IMR-90 (cell line): ENCODE measurements at regions not wholly inside any gene's neighbourhood (a gene's known extent, or its start where the extent isn't known, plus 50 kb on each side); places are given as distances from the start of the nearest gene placed in this dataset.
A peak's percentile ranks its signal among the peaks of the same experiment; 100 is the strongest.

Source experiments
- ATAC-seq: fragments of 200-7000 bp; cut with Tn5 transposase; 2 replicates; pipeline ENCODE4 v1.9.1; 2020; ENCODE audit warnings: low read depth, mild to moderate bottlenecking, moderate library complexity
- BruUV-seq: library from RNA; stranded (reverse); fragments of 400-500 nt; replicated peaks from 2 replicates; lab custom pipeline; 2021; lab: Mats Ljungman, UMichigan
- CTCF ChIA-PET: fragments of 300-600 bp; formaldehyde crosslinking; extraction: SDS; loops from one replicate; lab custom pipeline; 2021; ENCODE audit warnings: antibody characterized with exemption; lab: Yijun Ruan, JAX
- POLR2A ChIA-PET: fragments of 300-600 bp; sonication (Branson Sonifier 250); formaldehyde crosslinking; loops from one replicate; lab custom pipeline; 2022; ENCODE audit warnings: antibody characterized with exemption; ENCODE audit not compliant: unreplicated experiment; lab: Charles Lee
- DNase-seq: peaks from one replicate; pipeline ENCODE4 v3.0.0; 2013
- H2AFZ ChIP-seq: replicated peaks from 2 replicates; pipeline ENCODE3; 2013; ENCODE audit warnings: low read length, mild to moderate bottlenecking; ENCODE audit not compliant: poor library complexity
- H2AK5ac ChIP-seq: 2 replicates; pipeline ENCODE4 v1.6.1; 2013; ENCODE audit warnings: low read depth, low read length, inconsistent platforms
- H2AK9ac ChIP-seq: replicated peaks from 2 replicates; pipeline ENCODE3; 2013; ENCODE audit warnings: mild to moderate bottlenecking, low read depth, low read length, moderate library complexity; ENCODE audit not compliant: poor library complexity
- H2BK120ac ChIP-seq: 2 replicates; pipeline ENCODE4 v1.6.1; 2013; ENCODE audit warnings: low read depth, low read length, inconsistent platforms
- H2BK15ac ChIP-seq: 3 replicates; pipeline ENCODE4 v1.6.1; 2013; ENCODE audit warnings: low read depth, low read length, inconsistent platforms
- H2BK20ac ChIP-seq: 2 replicates; pipeline ENCODE4 v1.6.1; 2013; ENCODE audit warnings: low read depth, mild to moderate bottlenecking, inconsistent platforms, low read length, moderate library complexity
- H2BK5ac ChIP-seq: 2 replicates; pipeline ENCODE4 v1.6.1; 2013; ENCODE audit warnings: mild to moderate bottlenecking, low read depth, low read length, inconsistent platforms; ENCODE audit not compliant: poor library complexity, severe bottlenecking
- H3K14ac ChIP-seq: replicated peaks from 2 replicates; pipeline ENCODE4 v1.6.1; 2013; ENCODE audit warnings: low read depth, low read length, inconsistent platforms
- H3K18ac ChIP-seq: 2 replicates; pipeline ENCODE4 v1.6.1; 2013; ENCODE audit warnings: low read depth, low read length, control low read depth
- H3K23ac ChIP-seq: 2 replicates; pipeline ENCODE4 v1.6.1; 2013; ENCODE audit warnings: low read depth, low read length, inconsistent platforms
- H3K27ac ChIP-seq: 2 replicates; pipeline ENCODE4 v1.5.1; 2013; ENCODE audit warnings: mild to moderate bottlenecking, control low read depth, low read length; ENCODE audit not compliant: insufficient read depth
- H3K27me3 ChIP-seq: 2 replicates; pipeline ENCODE4 v1.6.1; 2013; ENCODE audit warnings: low read length; ENCODE audit not compliant: control insufficient read depth, insufficient read depth
- H3K36me3 ChIP-seq: 2 replicates; pipeline ENCODE4 v1.6.1; 2013; ENCODE audit warnings: low read length, mixed read lengths; ENCODE audit not compliant: control insufficient read depth, insufficient read depth
- H3K4ac ChIP-seq: 2 replicates; pipeline ENCODE4 v1.6.1; 2013; ENCODE audit warnings: low read depth, low read length, inconsistent platforms
- H3K4me1 ChIP-seq: 2 replicates; pipeline ENCODE4 v1.6.1; 2013; ENCODE audit warnings: low read length, mixed read lengths; ENCODE audit not compliant: control insufficient read depth, insufficient read depth
- H3K4me2 ChIP-seq: 2 replicates; pipeline ENCODE4 v1.6.1; 2013; ENCODE audit warnings: low read depth, mild to moderate bottlenecking, control low read depth, low read length, moderate library complexity
- H3K4me3 ChIP-seq: 2 replicates; pipeline ENCODE4 v1.5.1; 2013; ENCODE audit warnings: low read depth, mild to moderate bottlenecking, control low read depth, low read length, moderate library complexity; ENCODE audit not compliant: insufficient read depth
- H3K56ac ChIP-seq: 2 replicates; pipeline ENCODE4 v1.6.1; 2013; ENCODE audit warnings: low read length, inconsistent platforms; ENCODE audit not compliant: insufficient read depth; ENCODE audit errors: extremely low read depth
- H3K79me1 ChIP-seq, 2 experiments: 2 replicates each; pipeline ENCODE4 v1.6.1; 2013; ENCODE audit warnings: low read length in 2 of 2, inconsistent platforms in 1 of 2, low read depth in 1 of 2
- H3K9ac ChIP-seq: 2 replicates; pipeline ENCODE4 v1.6.1; 2013; ENCODE audit warnings: low read depth, low read length, control low read depth
- H3K9me1 ChIP-seq: 2 replicates; pipeline ENCODE4 v1.6.1; 2013; ENCODE audit warnings: low read length, inconsistent platforms; ENCODE audit not compliant: insufficient read depth
- H3K9me3 ChIP-seq: 2 replicates; pipeline ENCODE4 v1.6.1; 2013; ENCODE audit warnings: low read length; ENCODE audit not compliant: control insufficient read depth, insufficient read depth
- H4K20me1 ChIP-seq: 2 replicates; pipeline ENCODE4 v1.6.1; 2013; ENCODE audit warnings: low read length, inconsistent platforms; ENCODE audit not compliant: insufficient read depth
- H4K5ac ChIP-seq: 2 replicates; pipeline ENCODE4 v1.6.1; 2013; ENCODE audit warnings: mild to moderate bottlenecking, low read depth, low read length, control low read depth
- H4K8ac ChIP-seq, 2 experiments: 2 replicates each; pipeline ENCODE4 v1.6.1; 2013; ENCODE audit warnings: low read depth in 2 of 2, low read length in 2 of 2, control low read depth in 1 of 2, inconsistent platforms in 1 of 2
- H4K91ac ChIP-seq: 2 replicates; pipeline ENCODE4 v1.6.1; 2013; ENCODE audit warnings: low read depth, low read length, inconsistent platforms; ENCODE audit not compliant: insufficient read depth
- BHLHE40 ChIP-seq: fragments of 150-350 bp; IDR thresholded peaks from 2 replicates; pipeline ENCODE4 v1.6.1; 2016; ENCODE audit warnings: mild to moderate bottlenecking, low read depth, low read length
- CHD1 ChIP-seq: IDR thresholded peaks from 2 replicates; pipeline ENCODE4 v1.6.1; 2012; ENCODE audit warnings: low read depth, low read length, improper control_type of control experiment
- MAFK ChIP-seq: IDR thresholded peaks from 2 replicates; pipeline ENCODE4 v1.6.1; 2012; ENCODE audit warnings: low read depth, low read length, improper control_type of control experiment
- MAZ ChIP-seq: IDR thresholded peaks from 2 replicates; pipeline ENCODE4 v1.6.1; 2012; ENCODE audit warnings: low read depth, mild to moderate bottlenecking, low read length, improper control_type of control experiment, moderate library complexity, borderline replicate concordance
- MXI1 ChIP-seq: IDR thresholded peaks from 2 replicates; pipeline ENCODE4 v1.6.1; 2012; ENCODE audit warnings: low read depth, mild to moderate bottlenecking, low read length, moderate library complexity, borderline replicate concordance
- NFE2L2 ChIP-seq: fragments of 150-350 bp; IDR thresholded peaks from 2 replicates; pipeline ENCODE4 v1.6.1; 2016; ENCODE audit warnings: low read depth, mild to moderate bottlenecking, low read length
- POLR2A ChIP-seq: IDR thresholded peaks from 2 replicates; pipeline ENCODE4 v1.6.1; 2012; ENCODE audit warnings: mild to moderate bottlenecking, low read depth, low read length
- RAD21 ChIP-seq: IDR thresholded peaks from 2 replicates; pipeline ENCODE4 v1.6.1; 2012; ENCODE audit warnings: low read length, improper control_type of control experiment
- RCOR1 ChIP-seq: IDR thresholded peaks from 2 replicates; pipeline ENCODE4 v1.6.1; 2012; ENCODE audit warnings: mild to moderate bottlenecking, low read length, improper control_type of control experiment; ENCODE audit not compliant: insufficient replicate concordance
- SMC3 ChIP-seq: fragments of 150-350 bp; IDR thresholded peaks from 2 replicates; pipeline ENCODE4 v1.6.1; 2016; ENCODE audit warnings: low read depth, mild to moderate bottlenecking, antibody characterized with exemption, low read length, moderate library complexity
- WGBS, 2 experiments: methylation state at CpG; one replicate each; pipeline versions ENCODE4 v1.1.5 to v1.1.7; 2013; ENCODE audit warnings: missing lambda C conversion rate in 2 of 2; ENCODE audit not compliant: insufficient read length in 1 of 2; ENCODE audit errors: extremely low coverage in 2 of 2; 5-methylcytosine and 5-hydroxymethylcytosine counted together
- dilution Hi-C: fragments of 300-500 bp; cut with HindIII; formaldehyde crosslinking; loops from one replicate; pipeline ENCODE4 v1.14.3; 2018; ENCODE audit warnings: low sequenced_read_pairs; ENCODE audit not compliant: unreplicated experiment
- in situ Hi-C: fragments of 300-500 bp; cut with MboI; formaldehyde crosslinking; loops from 3 replicates; pipeline ENCODE4 v1.14.3; 2019; ENCODE audit warnings: low sequenced_read_pairs, inconsistent platforms, mixed read lengths
- intact Hi-C: fragments of 100-400 bp; cut with micrococcal nuclease; formaldehyde crosslinking; loops from 2 replicates; pipeline ENCODE4 v1.10.0; 2022
- TF ChIP-seq, protein P1 (sequence below): fragments of 150-350 bp; IDR thresholded peaks from 2 replicates; pipeline ENCODE4 v1.6.1; 2017; ENCODE audit warnings: mild to moderate bottlenecking, antibody characterized with exemption, low read length, low read depth
- TF ChIP-seq, protein P2 (sequence below): conservative IDR thresholded peaks from 2 replicates; pipeline ENCODE4 v1.5.1; 2012; ENCODE audit warnings: mild to moderate bottlenecking, low read depth, low read length, improper control_type of control experiment
- TF ChIP-seq, protein P3 (sequence below): fragments of 150-350 bp; IDR thresholded peaks from 2 replicates; pipeline ENCODE4 v1.6.1; 2016; ENCODE audit warnings: low read depth, mild to moderate bottlenecking, low read length, moderate library complexity, borderline replicate concordance

DNA sequence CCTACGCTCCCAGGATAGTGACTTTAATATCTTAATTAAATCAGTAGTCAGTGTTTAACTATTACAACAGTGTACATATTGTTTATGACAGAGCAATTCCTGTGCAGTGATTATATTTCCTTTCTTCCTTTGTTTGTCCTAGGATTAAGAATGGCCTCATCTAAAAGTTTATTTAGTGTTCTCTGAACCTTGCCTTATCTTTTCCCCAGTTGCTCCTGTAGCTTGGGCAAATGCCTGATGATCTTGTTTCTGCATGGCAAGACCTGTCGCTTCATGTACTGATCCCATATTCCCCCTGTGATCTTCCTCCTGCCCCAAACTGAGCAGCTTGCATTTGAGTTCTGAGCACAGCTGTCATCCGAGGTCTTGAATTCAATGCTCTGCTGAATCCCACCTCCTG is 69.1 kb upstream of the STUM start:
- H3K9me3 ChIP-seq: no peaks in the 10 kb centered on the region
- H3K18ac ChIP-seq: no peak overlapping the region
- ATAC-seq (peak; percentile 64), DNase-seq (no peak)
- no peak overlapping the region for H2AFZ ChIP-seq
- no peaks in the 10 kb centered on the region for H4K20me1 ChIP-seq
- H4K91ac ChIP-seq: no peak overlapping the region
- no peak overlapping the region for H3K4me3 ChIP-seq
- no peak overlapping the region for H2AK9ac ChIP-seq
- TF ChIP-seq SMC3: no peak
- no peak for TF ChIP-seq CHD1
- no peak for TF ChIP-seq MAFK
- no peak for TF ChIP-seq NFE2L2
- TF ChIP-seq RAD21: no peak
- TF ChIP-seq, protein P1, sequence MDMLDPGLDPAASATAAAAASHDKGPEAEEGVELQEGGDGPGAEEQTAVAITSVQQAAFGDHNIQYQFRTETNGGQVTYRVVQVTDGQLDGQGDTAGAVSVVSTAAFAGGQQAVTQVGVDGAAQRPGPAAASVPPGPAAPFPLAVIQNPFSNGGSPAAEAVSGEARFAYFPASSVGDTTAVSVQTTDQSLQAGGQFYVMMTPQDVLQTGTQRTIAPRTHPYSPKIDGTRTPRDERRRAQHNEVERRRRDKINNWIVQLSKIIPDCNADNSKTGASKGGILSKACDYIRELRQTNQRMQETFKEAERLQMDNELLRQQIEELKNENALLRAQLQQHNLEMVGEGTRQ: no peak
- no peak for TF ChIP-seq MAZ
- TF ChIP-seq, protein P2, sequence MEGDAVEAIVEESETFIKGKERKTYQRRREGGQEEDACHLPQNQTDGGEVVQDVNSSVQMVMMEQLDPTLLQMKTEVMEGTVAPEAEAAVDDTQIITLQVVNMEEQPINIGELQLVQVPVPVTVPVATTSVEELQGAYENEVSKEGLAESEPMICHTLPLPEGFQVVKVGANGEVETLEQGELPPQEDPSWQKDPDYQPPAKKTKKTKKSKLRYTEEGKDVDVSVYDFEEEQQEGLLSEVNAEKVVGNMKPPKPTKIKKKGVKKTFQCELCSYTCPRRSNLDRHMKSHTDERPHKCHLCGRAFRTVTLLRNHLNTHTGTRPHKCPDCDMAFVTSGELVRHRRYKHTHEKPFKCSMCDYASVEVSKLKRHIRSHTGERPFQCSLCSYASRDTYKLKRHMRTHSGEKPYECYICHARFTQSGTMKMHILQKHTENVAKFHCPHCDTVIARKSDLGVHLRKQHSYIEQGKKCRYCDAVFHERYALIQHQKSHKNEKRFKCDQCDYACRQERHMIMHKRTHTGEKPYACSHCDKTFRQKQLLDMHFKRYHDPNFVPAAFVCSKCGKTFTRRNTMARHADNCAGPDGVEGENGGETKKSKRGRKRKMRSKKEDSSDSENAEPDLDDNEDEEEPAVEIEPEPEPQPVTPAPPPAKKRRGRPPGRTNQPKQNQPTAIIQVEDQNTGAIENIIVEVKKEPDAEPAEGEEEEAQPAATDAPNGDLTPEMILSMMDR: no peak
- TF ChIP-seq BHLHE40: no peak
- TF ChIP-seq RCOR1: no peak
- no peak for TF ChIP-seq MXI1
- TF ChIP-seq, protein P3, sequence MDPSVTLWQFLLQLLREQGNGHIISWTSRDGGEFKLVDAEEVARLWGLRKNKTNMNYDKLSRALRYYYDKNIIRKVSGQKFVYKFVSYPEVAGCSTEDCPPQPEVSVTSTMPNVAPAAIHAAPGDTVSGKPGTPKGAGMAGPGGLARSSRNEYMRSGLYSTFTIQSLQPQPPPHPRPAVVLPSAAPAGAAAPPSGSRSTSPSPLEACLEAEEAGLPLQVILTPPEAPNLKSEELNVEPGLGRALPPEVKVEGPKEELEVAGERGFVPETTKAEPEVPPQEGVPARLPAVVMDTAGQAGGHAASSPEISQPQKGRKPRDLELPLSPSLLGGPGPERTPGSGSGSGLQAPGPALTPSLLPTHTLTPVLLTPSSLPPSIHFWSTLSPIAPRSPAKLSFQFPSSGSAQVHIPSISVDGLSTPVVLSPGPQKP: no peak
- no peak for TF ChIP-seq POLR2A
- intact Hi-C loops: no loop called here
- ChIA-PET CTCF (no interaction called here), POLR2A (no interaction called here)
- WGBS, 2 experiments: 100% methylated on average over 1 of the region's 3 CpGs; no CpG with 5 or more reads in 1 of the 2 experiments
- H3K27me3 ChIP-seq: peaks cover 42% of the 10 kb centered on the region
- H2AK5ac ChIP-seq: no peak overlapping the region
- H3K27ac ChIP-seq: no peak overlapping the region
- peaks cover 3% of the 10 kb centered on the region; the same call in 1 of the 2 replicates for H3K4me1 ChIP-seq
- dilution Hi-C loops: no loop called here
- H3K4me2 ChIP-seq: 0 out of 2 replicates have a peak overlapping the region, but pooled peaks have one; percentile 33
- no peak overlapping the region for H2BK15ac ChIP-seq
- H4K5ac ChIP-seq: no peak overlapping the region
- H2BK20ac ChIP-seq: no peak overlapping the region
- no peak overlapping the region for H2BK5ac ChIP-seq
- no peaks in the 10 kb centered on the region for H3K9me1 ChIP-seq
- no peak overlapping the region for H3K4ac ChIP-seq
- no peaks in the 10 kb centered on the region for H3K79me1 ChIP-seq
- no peak overlapping the region for H3K56ac ChIP-seq
- no peak overlapping the region for H3K9ac ChIP-seq
- H4K8ac ChIP-seq: no peak overlapping the region
- H3K23ac ChIP-seq: no peak overlapping the region
- no peak overlapping the region for H3K14ac ChIP-seq
- no peak overlapping the region for H2BK120ac ChIP-seq
- no TSS peak for BruUV-seq
- in situ Hi-C loops: no loop called here
- H3K36me3 ChIP-seq: no peaks in the 10 kb centered on the region
